ENCODE measurements at regions not wholly inside any gene's neighbourhood (a gene's known extent, or its start where the extent isn't known, plus 50 kb on each side); places are given as distances from the start of the nearest gene placed in this dataset.

- no peak for TF ChIP-seq REST (IDR thresholded peaks at IDR 0.05; ENCODE audit: low read depth)
- TF ChIP-seq CTCF (IDR thresholded peaks at IDR 0.05 in 2 of 3, conservative IDR thresholded peaks at IDR 0.05 in 1 of 3; ENCODE audit: borderline replicate concordance in 1 of 3, insufficient read depth in 1 of 3, low read depth in 2 of 3, low read length in 2 of 3) = no peak
- TF ChIP-seq CBX3 (IDR thresholded peaks at IDR 0.05; ENCODE audit: low read depth) = no peak
- no peak for TF ChIP-seq RAD21 (IDR thresholded peaks at IDR 0.05; ENCODE audit: low read depth)
- no peak for TF ChIP-seq MAX (IDR thresholded peaks at IDR 0.05)
- no peak for TF ChIP-seq TCF7L2 (IDR thresholded peaks at IDR 0.05; ENCODE audit: borderline replicate concordance, extremely low read depth, insufficient read depth, insufficient read length)
- no peak for TF ChIP-seq JUND (IDR thresholded peaks at IDR 0.05)
Observed at GRCh38 chr10:52474265-52474664, 160.2 kb downstream of the DKK1 start (continued).

- peak overlapping the region; percentile 47 for H2AFZ ChIP-seq (ENCODE audit: low read depth, low read length, poor library complexity, severe bottlenecking)
- no peaks in the 10 kb centered on the region for H3K27me3 ChIP-seq (ENCODE audit: insufficient read depth, low read length)
- H3K79me2 ChIP-seq (ENCODE audit: insufficient read depth, low read length) = no peaks in the 10 kb centered on the region
- ChIA-PET CTCF (interaction anchor here (0.8 kb wide), 1 partner anchor 9 kb away, joined by 3 read pairs; no protein-coding TSS in a partner anchor), RAD21 (ENCODE audit: low non-redundant PET in 1 of 2, low total read pairs in 2 of 2, uncharacterized antibody in 2 of 2, unreplicated experiment in 2 of 2) (no interaction called here), POLR2A (no interaction called here)
- no peak overlapping the region for H3K9ac ChIP-seq (ENCODE audit: low read length)
- DNase-seq (ENCODE audit: low read depth, low spot score) = no peak
- no TSS peak for BruUV-seq (replicated peaks)
- no peaks in the 10 kb centered on the region for H3K36me3 ChIP-seq (ENCODE audit: control insufficient read depth in 1 of 2, insufficient read depth in 2 of 2, low read length in 2 of 2)
- no peaks in the 10 kb centered on the region for H3K9me2 ChIP-seq (ENCODE audit: insufficient read depth)
- H3K4me3 ChIP-seq (replicated peaks in 1 of 2; ENCODE audit: low read depth in 1 of 2, low read length in 2 of 2) = no peak overlapping the region
- intact Hi-C loops (cut with micrococcal nuclease) = no loop called here
- no peaks in the 10 kb centered on the region; a peak in 1 of 4 replicates for H3K4me1 ChIP-seq (ENCODE audit: control insufficient read depth in 1 of 2, insufficient read depth in 2 of 2, low read length in 2 of 2)
- no peak overlapping the region for H3K27ac ChIP-seq (ENCODE audit: low read depth, low read length)
- H4K20me1 ChIP-seq (ENCODE audit: insufficient read depth) = no peaks in the 10 kb centered on the region
- no peak overlapping the region for H3K4me2 ChIP-seq (ENCODE audit: low read length)
- ATAC-seq = no peak
- H3K9me3 ChIP-seq (ENCODE audit: control insufficient read depth in 1 of 2, insufficient read depth in 1 of 2, low read depth in 1 of 2, low read length in 2 of 2) = no peaks in the 10 kb centered on the region
- TF ChIP-seq MAX (IDR thresholded peaks at IDR 0.05) (no peak), ATF3 (IDR thresholded peaks at IDR 0.05) (no peak), EZH2 (IDR thresholded peaks at IDR 0.05) (no peak), ZBTB33 (IDR thresholded peaks at IDR 0.05; ENCODE audit: extremely low read depth, insufficient replicate concordance, low read length) (no peak), REST (IDR thresholded peaks at IDR 0.05; ENCODE audit: low read depth) (no peak), CBX3 (IDR thresholded peaks at IDR 0.05; ENCODE audit: low read depth) (no peak), RAD21 (IDR thresholded peaks at IDR 0.05; ENCODE audit: low read depth) (no peak), EGR1 (IDR thresholded peaks at IDR 0.05; ENCODE audit: low read depth) (no peak)
Observed at GRCh38 chr10:52477305-52477704, 163.2 kb downstream of the DKK1 start.

All from HCT116 (cell line).